ENCODE measurements at regions not wholly inside any gene's neighbourhood (a gene's known extent, or its start where the extent isn't known, plus 50 kb on each side); places are given as distances from the start of the nearest gene placed in this dataset.

DNA sequence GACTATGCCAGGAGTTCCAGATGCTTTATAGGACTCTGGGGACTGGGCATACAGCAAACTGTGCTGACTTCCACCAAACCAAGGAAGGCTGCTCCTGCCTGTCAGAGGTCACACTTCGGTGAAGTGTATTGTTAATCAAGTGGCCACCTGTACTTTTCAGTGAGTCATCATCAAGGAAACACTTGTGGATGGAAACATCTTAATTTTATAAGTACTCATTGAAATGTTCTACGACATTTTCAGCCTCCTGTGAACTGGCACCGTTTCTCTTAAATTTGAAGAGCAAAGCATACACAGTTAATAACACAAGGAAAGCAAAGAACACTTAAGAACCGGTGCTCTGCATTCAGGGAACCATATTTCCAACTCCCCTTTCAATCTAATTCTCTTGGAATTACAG lies 801.7 kb upstream of the DPPA4 start:
- DNase-seq: no peak

DNA sequence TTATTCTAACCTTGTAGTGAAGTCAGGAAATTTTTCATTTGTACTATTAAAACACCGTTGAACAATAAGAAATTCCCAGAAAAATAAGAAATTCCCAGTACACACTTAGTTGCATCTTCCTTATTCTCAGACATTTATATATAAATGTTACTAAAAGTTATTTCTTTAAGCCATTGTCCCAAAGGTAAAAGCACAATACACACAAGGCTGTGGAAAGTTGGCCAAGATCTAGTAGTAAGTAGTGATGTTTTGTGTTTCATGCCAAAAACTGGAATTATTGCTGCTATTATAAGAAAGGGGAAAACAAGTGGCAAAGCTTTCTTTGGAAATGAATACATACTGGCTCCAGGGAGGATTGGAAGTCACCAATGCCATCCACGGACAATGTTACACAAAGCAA lies 802.5 kb upstream of the DPPA4 start:
- DNase-seq: no peak

- no peak for DNase-seq
Observed at GRCh38 chr3:110149763-110150162, 812.4 kb upstream of the DPPA4 start.

DNA sequence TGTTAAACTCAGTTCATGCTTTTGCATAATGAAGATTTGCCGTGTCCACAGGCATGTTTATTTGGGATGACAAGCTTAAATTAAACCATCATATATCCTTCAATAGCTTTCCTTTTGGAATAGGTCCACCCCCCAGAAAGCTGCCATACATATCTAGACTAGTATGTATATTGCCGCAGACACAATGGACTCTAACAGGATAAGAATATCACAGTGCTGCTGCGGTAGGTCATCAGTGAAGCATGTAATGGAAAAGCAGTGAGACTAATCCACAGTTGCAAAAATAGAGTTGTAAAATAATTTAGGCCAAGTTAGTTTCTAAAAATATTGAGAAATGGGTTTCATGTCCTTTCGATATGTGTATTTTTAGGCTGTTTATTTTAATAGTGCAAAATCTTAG lies 819.9 kb upstream of the DPPA4 start:
- DNase-seq: no peak

DNA sequence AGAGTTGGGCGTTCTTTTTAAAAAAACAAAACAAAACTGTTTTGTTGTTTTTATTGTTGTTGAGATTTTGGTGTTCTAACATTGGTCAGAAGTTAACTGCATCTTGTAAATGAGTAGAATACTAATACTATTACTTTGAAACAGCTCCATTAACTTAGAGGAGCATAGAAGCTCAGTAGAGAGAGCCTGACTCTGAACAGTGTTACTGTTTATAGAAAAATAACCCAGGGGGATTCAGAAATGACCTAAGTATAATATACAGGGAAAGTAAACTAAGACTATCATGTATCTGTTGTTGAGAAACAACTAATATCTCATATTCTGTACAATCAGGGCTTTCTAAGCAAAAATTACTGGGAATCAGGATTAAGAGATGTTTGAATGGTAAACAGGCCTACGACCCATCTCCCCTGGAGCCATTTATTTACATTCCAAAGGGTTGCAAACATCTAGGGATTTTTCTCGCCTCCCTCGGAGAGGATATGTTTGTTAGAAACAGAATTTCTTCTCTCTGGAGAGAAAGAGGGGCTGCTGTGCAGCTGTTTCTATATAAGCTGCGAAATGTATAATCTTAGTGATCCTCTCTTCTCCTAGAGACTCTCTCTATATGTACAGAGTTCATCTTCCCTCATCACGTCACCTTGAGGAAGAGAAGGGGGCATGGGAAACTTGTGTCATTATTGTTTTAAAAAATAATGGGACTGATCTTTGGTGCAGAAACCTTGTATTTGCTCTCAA lies 827.5 kb upstream of the DPPA4 start:
- no peak for DNase-seq

GRCh38 chr3:110165370-110165743 lies 828.0 kb upstream of the DPPA4 start:
- no peak for DNase-seq

GRCh38 chr3:110165753-110166152 lies 828.4 kb upstream of the DPPA4 start:
- no peak for DNase-seq

DNA sequence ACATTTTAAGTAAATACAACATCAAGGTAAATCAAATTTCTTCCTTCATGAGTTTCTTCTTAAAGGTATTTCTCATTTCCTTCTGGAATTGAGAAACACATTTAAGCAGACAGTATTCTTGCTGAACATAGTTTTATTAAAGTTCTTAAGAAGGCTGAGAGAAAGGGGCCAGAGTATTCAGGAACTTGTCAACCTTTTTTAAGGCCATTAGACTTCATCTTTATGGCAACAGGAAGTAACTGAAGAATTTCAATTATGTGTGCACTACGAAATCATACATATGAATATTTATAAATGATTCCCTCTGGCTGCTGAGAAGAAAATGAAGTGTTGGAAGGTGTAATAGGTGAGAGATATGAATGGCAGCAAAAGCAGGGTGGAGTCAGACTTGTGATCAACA lies 829.4 kb upstream of the DPPA4 start:
- DNase-seq: no peak

- DNase-seq: no peak
Observed at GRCh38 chr3:110174908-110175307, 837.6 kb upstream of the DPPA4 start.

DNA sequence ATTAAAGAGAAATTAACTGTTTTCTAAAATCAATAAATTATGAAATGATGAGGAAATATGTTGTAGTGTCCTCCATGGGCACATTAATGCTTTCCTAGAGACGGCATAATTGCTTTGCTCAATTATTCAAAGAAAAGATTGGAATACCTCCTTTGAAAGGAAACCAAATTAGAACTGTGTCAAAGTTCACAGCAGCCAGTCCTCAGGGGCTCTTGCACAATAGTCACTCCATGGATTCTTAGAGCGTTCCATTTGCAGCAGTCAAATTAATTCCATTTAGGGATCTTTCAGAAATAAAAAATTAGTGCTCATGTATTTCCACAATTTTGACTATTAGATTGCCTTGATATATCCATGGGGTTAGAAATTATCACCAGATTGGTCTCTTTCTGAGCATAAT lies 841.6 kb upstream of the DPPA4 start:
- DNase-seq: no peak

- DNase-seq: no peak
Observed at GRCh38 chr3:110180733-110181132, 843.4 kb upstream of the DPPA4 start.

GRCh38 chr3:110181226-110181625 lies 843.9 kb upstream of the DPPA4 start:
- DNase-seq: no peak

DNA sequence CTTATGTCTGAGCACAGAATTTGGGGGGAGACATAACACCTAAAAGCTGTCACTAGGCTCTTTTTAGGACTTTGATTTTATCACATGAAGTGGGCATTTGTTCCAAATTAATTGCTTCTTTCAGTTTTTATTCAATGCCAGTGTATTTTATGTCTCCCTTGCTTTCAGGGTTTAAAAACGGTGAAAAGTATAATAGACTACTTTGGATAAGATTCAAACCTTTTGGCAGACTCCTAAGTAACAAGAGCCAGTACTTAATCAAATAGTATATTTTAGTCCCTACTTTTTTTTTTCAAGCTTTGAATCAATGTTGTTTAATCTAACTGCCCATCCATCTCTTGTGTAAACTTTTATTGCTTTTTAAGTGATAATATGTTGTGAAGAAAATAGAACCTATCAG lies 847.2 kb upstream of the DPPA4 start:
- no peak for DNase-seq

DNA sequence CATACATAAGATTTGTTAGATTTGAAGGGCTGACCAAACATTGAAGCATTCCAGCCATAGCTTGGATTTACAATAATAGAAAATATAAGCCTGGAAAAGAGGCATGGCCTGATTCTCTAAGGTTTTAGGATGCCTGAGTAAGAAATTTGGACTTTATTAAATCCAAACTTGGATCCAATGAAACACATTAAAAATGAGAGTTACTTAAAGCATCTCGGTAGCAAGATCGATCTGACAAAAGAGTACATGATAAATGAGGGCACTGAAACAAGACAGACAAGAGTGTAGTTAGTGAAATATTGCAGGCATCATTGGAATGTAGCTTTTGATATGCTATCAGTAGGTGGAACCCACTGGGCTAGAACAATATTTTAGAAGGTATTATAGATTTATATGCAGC lies 855.7 kb upstream of the DPPA4 start:
- DNase-seq: no peak

- no peak for DNase-seq
Observed at GRCh38 chr3:110198717-110199587, 861.6 kb upstream of the DPPA4 start.

GRCh38 chr3:110199588-110199943 lies 862.2 kb upstream of the DPPA4 start:
- DNase-seq: no peak

GRCh38 chr3:110210086-110210660 lies 861.4 kb upstream of the NECTIN3 start:
- no peak for DNase-seq

GRCh38 chr3:110226645-110227044 lies 845.0 kb upstream of the NECTIN3 start:
- no peak for DNase-seq

DNA sequence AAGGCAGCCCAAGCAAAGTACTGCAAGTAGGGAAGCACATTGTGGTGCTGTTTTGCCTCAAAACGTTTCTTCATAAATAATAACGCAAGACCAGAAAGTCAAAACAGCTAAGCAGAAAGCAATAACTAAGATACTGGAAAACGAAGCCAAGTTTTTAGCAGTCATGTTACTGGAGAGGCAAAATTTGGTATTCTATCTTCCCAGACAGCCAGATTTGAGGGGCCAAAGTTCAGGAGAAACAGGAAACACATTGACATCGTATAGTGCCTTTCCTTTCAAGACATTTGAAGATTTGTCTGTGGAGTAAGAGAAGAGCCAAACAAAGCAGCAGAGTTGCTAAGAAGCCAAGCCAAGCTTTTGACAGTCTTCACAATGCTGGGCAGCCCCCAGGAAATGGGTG lies 843.6 kb upstream of the NECTIN3 start:
- DNase-seq: no peak

DNA sequence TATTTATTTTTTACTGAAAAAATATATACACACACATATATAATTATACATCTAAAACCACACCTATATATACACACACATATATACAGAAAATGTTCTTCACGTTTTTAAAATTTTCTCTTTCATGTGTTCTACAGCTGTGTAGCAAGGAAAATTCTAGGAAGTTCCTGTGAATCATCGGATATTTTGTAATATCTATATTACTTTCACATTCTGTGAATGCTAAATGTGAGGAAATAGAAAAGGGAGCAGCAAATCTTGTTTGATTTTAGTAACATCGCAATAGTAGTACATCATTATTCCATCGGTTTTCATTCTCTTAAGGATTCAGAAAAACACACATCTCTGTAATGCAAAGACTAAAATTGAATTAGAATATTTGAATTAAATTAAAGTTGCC lies 836.8 kb upstream of the NECTIN3 start:
- DNase-seq: no peak

- DNase-seq: no peak
Observed at GRCh38 chr3:110236976-110237610, 834.5 kb upstream of the NECTIN3 start.

DNA sequence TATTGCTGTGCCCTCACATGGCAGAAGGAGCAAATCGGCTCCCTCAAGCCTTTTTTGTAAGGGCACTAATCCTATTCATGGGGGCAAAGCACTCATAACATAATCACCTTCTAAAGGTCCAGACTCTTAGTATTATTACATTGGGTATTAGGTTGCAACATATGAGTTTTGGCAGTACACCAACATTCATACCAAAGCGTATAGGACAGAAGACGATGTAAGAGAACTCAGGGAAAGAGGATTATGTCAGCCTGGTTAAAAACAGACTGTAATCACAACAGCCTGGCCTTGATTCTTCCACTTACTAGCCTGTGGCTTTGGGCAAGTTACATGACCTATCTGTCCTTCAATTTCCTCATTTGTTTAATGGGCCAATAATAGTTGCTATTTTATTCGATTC lies 828.5 kb upstream of the NECTIN3 start:
- no peak for DNase-seq

- no peak for DNase-seq
Observed at GRCh38 chr3:110246796-110247376, 824.7 kb upstream of the NECTIN3 start.

Measured in NCI-H774 (cell line).